GM23248 (cell line): ENCODE measurements at regions not wholly inside any gene's neighbourhood (a gene's known extent, or its start where the extent isn't known, plus 50 kb on each side); places are given as distances from the start of the nearest gene placed in this dataset.

Experiments used
- DNase-seq: peaks from one replicate; pipeline ENCODE4 v3.0.0-alpha.2; 2015
- H2AFZ ChIP-seq: fragments of 200-600 bp; sonication (generic); 2 replicates; pipeline ENCODE4 v1.6.1; 2016; ENCODE audit warnings: antibody characterized with exemption
- H3F3A ChIP-seq: fragments of 200-600 bp; sonication (generic); 2 replicates; pipeline ENCODE4 v1.6.1; 2016; ENCODE audit warnings: mild to moderate bottlenecking, antibody characterized with exemption, mixed run types; ENCODE audit not compliant: insufficient read depth
- H3K27ac ChIP-seq: fragments of 200-600 bp; sonication (generic); 2 replicates; pipeline ENCODE4 v1.5.1; 2016; ENCODE audit warnings: mild to moderate bottlenecking
- H3K27me3 ChIP-seq: fragments of 200-600 bp; sonication (generic); replicated peaks from 2 replicates; pipeline ENCODE4 v1.6.1; 2016; ENCODE audit warnings: mild to moderate bottlenecking; ENCODE audit not compliant: insufficient read depth
- H3K36me3 ChIP-seq: fragments of 200-600 bp; sonication (generic); 2 replicates; pipeline ENCODE4 v1.6.1; 2016; ENCODE audit warnings: low read depth, mild to moderate bottlenecking
- H3K4me1 ChIP-seq: fragments of 200-600 bp; sonication (generic); 2 replicates; pipeline ENCODE4 v1.6.1; 2016; ENCODE audit warnings: mild to moderate bottlenecking; ENCODE audit not compliant: insufficient read depth
- H3K4me2 ChIP-seq: fragments of 200-600 bp; sonication (generic); one replicate; pipeline ENCODE4 v1.6.1; 2016; ENCODE audit warnings: mild to moderate bottlenecking; ENCODE audit not compliant: unreplicated experiment
- H3K4me3 ChIP-seq: fragments of 200-600 bp; sonication (generic); 2 replicates; pipeline ENCODE4 v1.5.1; 2016; ENCODE audit warnings: mild to moderate bottlenecking
- H3K79me2 ChIP-seq: fragments of 200-600 bp; sonication (generic); 2 replicates; pipeline ENCODE4 v1.6.1; 2016; ENCODE audit warnings: mild to moderate bottlenecking; ENCODE audit not compliant: insufficient read depth
- H3K9ac ChIP-seq: fragments of 200-600 bp; sonication (generic); 2 replicates; pipeline ENCODE4 v1.6.1; 2016; ENCODE audit warnings: mild to moderate bottlenecking
- H3K9me2 ChIP-seq: fragments of 200-600 bp; sonication (generic); 2 replicates; pipeline ENCODE4 v1.6.1; 2016; ENCODE audit warnings: mixed run types, mild to moderate bottlenecking, moderate library complexity; ENCODE audit not compliant: insufficient read depth
- H3K9me3 ChIP-seq: fragments of 200-600 bp; sonication (generic); one replicate; pipeline ENCODE4 v1.6.1; 2017; ENCODE audit warnings: low read depth
- H4K20me1 ChIP-seq: fragments of 200-600 bp; sonication (generic); 2 replicates; pipeline ENCODE4 v1.6.0; 2016; ENCODE audit not compliant: insufficient read depth
- EZH2 ChIP-seq: fragments of 200-600 bp; sonication (generic); IDR thresholded peaks from 2 replicates; pipeline ENCODE4 v1.6.1; 2018; ENCODE audit warnings: antibody characterized with exemption, mild to moderate bottlenecking; ENCODE audit not compliant: insufficient read depth, poor library complexity, severe bottlenecking
- EZH2phosphoT487 ChIP-seq: fragments of 200-600 bp; sonication (generic); IDR thresholded peaks from 2 replicates; pipeline ENCODE4 v1.6.1; 2018; ENCODE audit warnings: antibody characterized with exemption, moderate library complexity, mild to moderate bottlenecking, low read depth; ENCODE audit not compliant: insufficient read depth
- WGBS, 2 experiments: methylation state at CpG; one replicate each; pipeline ENCODE4 v1.1.6; 2015 to 2017; ENCODE audit warnings: low lambda C conversion rate in 2 of 2, low coverage in 1 of 2; ENCODE audit errors: missing lambda C conversion rate in 2 of 2; 5-methylcytosine and 5-hydroxymethylcytosine counted together
- in situ Hi-C: fragments of 300-500 bp; cut with MboI; formaldehyde crosslinking; loops from 2 replicates; pipeline ENCODE4 v1.15.0; 2020

- Histone ChIP-seq H3K9ac (no peak overlapping the region), H3K4me3 (no peak overlapping the region), H3K36me3 (no peaks in the 10 kb centered on the region), H3F3A (no peaks in the 10 kb centered on the region), H3K27ac (no peak overlapping the region), H3K27me3 (no peaks in the 10 kb centered on the region), H4K20me1 (no peaks in the 10 kb centered on the region), H3K4me2 (no peak overlapping the region), H3K79me2 (no peaks in the 10 kb centered on the region), H3K9me3 (no peaks in the 10 kb centered on the region), H3K4me1 (no peaks in the 10 kb centered on the region), H3K9me2 (no peaks in the 10 kb centered on the region), H2AFZ (no peak overlapping the region)
- DNase-seq, result no peak
- 79 to 83% methylated on average over 3 of the region's 3 CpGs for WGBS, 2 experiments
- in situ Hi-C loops, result no loop called here
- no peak for TF ChIP-seq EZH2
- no peak for TF ChIP-seq EZH2phosphoT487
These were observed 81.5 kb upstream of the THUMPD2 start for GRCh38 chr2:39860538-39860937.

GRCh38 chr2:39858677-39859076 lies 79.6 kb upstream of the THUMPD2 start:
- Histone ChIP-seq H2AFZ (no peak overlapping the region), H3K4me3 (no peak overlapping the region), H3K4me1 (no peaks in the 10 kb centered on the region), H4K20me1 (no peaks in the 10 kb centered on the region), H3K4me2 (no peak overlapping the region), H3K79me2 (no peaks in the 10 kb centered on the region), H3F3A (no peaks in the 10 kb centered on the region), H3K9me2 (no peaks in the 10 kb centered on the region), H3K9ac (no peak overlapping the region), H3K36me3 (no peaks in the 10 kb centered on the region), H3K9me3 (no peaks in the 10 kb centered on the region), H3K27ac (no peak overlapping the region), H3K27me3 (no peaks in the 10 kb centered on the region)
- DNase-seq, result no peak
- in situ Hi-C loops, result no loop called here
- TF ChIP-seq EZH2 (no peak), EZH2phosphoT487 (no peak)
- WGBS, 2 experiments, result 25 to 26% methylated on average over 2 of the region's 2 CpGs

- H3K36me3 ChIP-seq, result no peaks in the 10 kb centered on the region
- H3K9me3 ChIP-seq, result no peaks in the 10 kb centered on the region
- H3K27me3 ChIP-seq, result 0 out of 2 replicates have a peak, but pooled peaks cover 6% of the 10 kb centered on the region
- DNase-seq, result no peak
- H3K4me3 ChIP-seq, result no peak overlapping the region
- peaks cover 15% of the 10 kb centered on the region for H3K4me1 ChIP-seq
- H2AFZ ChIP-seq, result no peak overlapping the region
- 85 to 88% methylated on average over 3 of the region's 3 CpGs for WGBS, 2 experiments
- H3K9ac ChIP-seq, result no peak overlapping the region
- no peaks in the 10 kb centered on the region for H4K20me1 ChIP-seq
- H3K4me2 ChIP-seq, result no peak overlapping the region
- H3K9me2 ChIP-seq, result no peaks in the 10 kb centered on the region
- H3F3A ChIP-seq, result peaks cover 10% of the 10 kb centered on the region; the same call in 1 of the 2 replicates
- H3K27ac ChIP-seq, result no peak overlapping the region
- TF ChIP-seq EZH2phosphoT487 (no peak), EZH2 (no peak)
- in situ Hi-C loops, result no loop called here
- no peaks in the 10 kb centered on the region for H3K79me2 ChIP-seq
These were observed 76.8 kb upstream of the THUMPD2 start for GRCh38 chr2:39855856-39856255.

- peaks cover 15% of the 10 kb centered on the region for H3K4me1 ChIP-seq
- H2AFZ ChIP-seq, result no peak overlapping the region
- H3K79me2 ChIP-seq, result no peaks in the 10 kb centered on the region
- H3K9ac ChIP-seq, result no peak overlapping the region
- WGBS, 2 experiments, result 88 to 91% methylated on average over 5 of the region's 5 CpGs
- TF ChIP-seq EZH2phosphoT487, result no peak
- TF ChIP-seq EZH2, result no peak
- no peaks in the 10 kb centered on the region for H3K9me2 ChIP-seq
- no peaks in the 10 kb centered on the region for H3K36me3 ChIP-seq
- H3K4me3 ChIP-seq, result no peak overlapping the region
- H3K27me3 ChIP-seq, result 0 out of 2 replicates have a peak, but pooled peaks cover 6% of the 10 kb centered on the region
- no peaks in the 10 kb centered on the region for H4K20me1 ChIP-seq
- no peak overlapping the region for H3K27ac ChIP-seq
- no peak for DNase-seq
- H3K4me2 ChIP-seq, result no peak overlapping the region
- H3F3A ChIP-seq, result peaks cover 10% of the 10 kb centered on the region; the same call in 1 of the 2 replicates
- no peaks in the 10 kb centered on the region for H3K9me3 ChIP-seq
- in situ Hi-C loops, result no loop called here
These were observed 75.7 kb upstream of the THUMPD2 start for GRCh38 chr2:39854771-39855170.

- Histone ChIP-seq H3K36me3 (no peaks in the 10 kb centered on the region), H3K4me2 (no peak overlapping the region), H3K79me2 (no peaks in the 10 kb centered on the region), H3K9me2 (no peaks in the 10 kb centered on the region), H2AFZ (no peak overlapping the region), H3K9ac (no peak overlapping the region), H3K4me1 (peaks cover 15% of the 10 kb centered on the region), H3K27ac (no peak overlapping the region), H3F3A (peaks cover 10% of the 10 kb centered on the region; the same call in 1 of the 2 replicates), H4K20me1 (no peaks in the 10 kb centered on the region), H3K4me3 (no peak overlapping the region), H3K9me3 (no peaks in the 10 kb centered on the region), H3K27me3 (0 out of 2 replicates have a peak, but pooled peaks cover 6% of the 10 kb centered on the region)
- TF ChIP-seq EZH2 (no peak), EZH2phosphoT487 (no peak)
- 31% methylated on average over 1 of the region's 1 CpG for WGBS, 2 experiments
- in situ Hi-C loops, result no loop called here
- no peak for DNase-seq
These were observed 73.8 kb upstream of the THUMPD2 start for GRCh38 chr2:39852831-39853230.
